HG02678 (cell line): ENCODE measurements at regions not wholly inside any gene's neighbourhood (a gene's known extent, or its start where the extent isn't known, plus 50 kb on each side); places are given as distances from the start of the nearest gene placed in this dataset.
"Not testable (repeated sequence)": the region's sequence is repeated elsewhere in the genome, so short reads cannot be mapped to it uniquely, and the experiment has no call there.

Source experiments
- ATAC-seq: cut with Tn5 transposase; IDR thresholded peaks from one replicate; pipeline ENCODE4 v1.9.1; 2021; ENCODE audit warnings: mild to moderate bottlenecking, moderate library complexity; ENCODE audit not compliant: unreplicated experiment

DNA sequence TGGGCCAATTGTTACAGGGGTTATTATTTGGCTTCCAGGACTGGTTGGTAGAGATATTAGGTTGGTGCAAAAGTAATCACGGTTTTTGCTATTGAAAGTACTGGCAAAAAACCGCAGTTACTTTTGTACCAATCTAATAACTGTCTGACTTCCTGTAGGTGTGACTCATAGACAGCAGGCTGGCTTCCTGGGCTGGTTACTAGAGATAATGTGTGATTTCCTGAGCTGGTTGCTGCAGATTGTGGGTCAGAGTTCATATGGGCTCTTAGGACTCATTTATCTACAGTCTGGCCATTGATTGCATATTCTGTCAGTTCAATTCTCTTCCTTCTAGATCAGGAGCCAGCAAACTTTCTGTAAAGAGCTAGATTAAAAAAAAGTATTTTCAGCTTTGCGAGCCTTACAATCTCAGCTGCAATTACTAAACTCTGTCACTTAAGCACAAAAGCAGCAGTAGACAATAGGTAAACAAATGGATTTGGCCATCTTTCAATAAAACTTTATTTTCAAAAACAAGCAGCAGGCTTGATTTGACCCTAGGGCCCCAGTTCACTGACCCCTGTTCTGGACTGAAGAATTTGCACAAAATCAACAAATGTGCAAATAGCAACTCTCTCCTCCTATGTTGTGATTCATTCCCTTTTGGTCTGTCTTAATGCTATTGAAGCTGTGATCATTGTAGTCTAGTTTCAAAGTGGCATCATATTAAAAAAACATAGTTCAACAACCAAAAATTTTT, 50.8 kb upstream of the BOD1L1 start:
- ATAC-seq: no peak

DNA sequence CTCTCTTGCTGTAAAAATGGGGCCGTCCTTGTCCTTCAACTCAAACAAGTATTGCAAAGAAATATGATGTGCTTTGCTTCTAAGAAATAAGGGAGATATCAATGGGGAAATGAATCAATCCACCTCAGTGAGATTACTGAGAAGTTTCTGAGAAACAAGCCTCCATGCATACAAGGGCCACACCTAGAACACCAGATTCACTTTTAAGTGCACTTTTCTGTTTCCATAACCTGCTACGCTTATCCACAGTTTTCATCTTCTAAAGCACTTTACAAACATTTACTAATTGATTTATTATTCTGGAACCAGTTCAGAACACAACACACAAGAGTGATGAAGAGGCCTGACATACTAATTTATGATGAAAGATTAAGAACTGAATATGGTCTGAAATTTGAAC, 54.0 kb upstream of the BOD1L1 start:
- no peak for ATAC-seq

- ATAC-seq: no peak
Observed at GRCh38 chr4:13694256-13694655, 66.7 kb upstream of the BOD1L1 start.

DNA sequence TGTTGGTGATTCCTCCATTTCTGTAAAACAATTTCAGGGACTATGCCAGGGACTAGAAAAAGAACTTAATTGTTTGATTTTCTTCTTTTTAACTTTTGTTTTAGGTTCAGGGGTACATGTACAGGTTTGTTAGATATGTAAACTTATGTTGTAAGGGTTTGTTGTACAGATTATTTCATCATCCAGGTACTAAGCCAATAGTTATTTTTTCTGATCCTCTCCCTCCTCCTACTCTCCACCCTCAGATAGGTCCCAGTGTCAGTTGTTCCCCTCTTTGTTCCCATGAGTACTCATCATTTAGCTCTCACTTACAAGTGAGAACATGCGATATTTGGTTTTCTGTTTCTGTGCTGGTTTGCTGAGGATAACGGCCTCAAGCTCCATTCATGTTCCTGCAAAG, 70.8 kb upstream of the BOD1L1 start:
- no peak for ATAC-seq

DNA sequence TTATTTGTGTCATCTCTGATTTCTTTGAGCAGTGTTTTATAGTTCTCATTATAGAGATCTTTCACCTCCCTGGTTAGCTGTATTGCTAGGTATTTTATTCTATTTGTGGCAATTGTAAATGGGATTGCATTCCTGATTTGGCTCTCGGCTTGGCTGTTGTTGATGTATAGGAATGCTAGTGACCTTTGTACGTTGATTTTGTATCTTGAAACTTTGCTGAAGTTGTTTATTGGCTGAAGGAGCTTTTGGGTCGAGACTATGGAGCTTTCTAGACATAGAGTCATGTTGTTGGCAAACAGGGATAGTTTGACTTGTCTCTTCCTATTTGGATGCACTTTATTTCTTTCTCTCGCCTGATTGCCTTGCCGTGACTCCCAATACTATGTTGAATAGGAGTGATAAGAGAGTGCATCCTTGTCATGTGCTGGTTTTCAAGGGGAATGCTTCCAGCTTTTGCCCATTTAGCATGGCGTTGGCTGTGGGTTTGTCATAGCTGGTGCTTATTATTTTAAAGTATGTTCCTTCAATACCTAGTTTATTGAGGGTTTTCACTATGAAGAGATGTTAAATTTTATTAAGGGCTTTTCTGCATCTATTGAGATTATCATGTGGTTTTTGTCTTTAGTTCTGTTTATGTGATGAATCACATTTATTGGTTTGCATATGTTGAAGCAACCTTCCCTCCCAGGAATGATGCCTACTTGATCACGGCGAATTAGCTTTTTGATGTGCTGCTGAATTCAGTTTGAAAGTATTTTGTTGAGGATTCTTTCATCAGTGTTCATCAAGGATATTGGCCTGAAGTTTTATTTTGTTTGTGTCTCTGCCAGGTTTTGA, 72.7 kb upstream of the BOD1L1 start:
- ATAC-seq: no peak

DNA sequence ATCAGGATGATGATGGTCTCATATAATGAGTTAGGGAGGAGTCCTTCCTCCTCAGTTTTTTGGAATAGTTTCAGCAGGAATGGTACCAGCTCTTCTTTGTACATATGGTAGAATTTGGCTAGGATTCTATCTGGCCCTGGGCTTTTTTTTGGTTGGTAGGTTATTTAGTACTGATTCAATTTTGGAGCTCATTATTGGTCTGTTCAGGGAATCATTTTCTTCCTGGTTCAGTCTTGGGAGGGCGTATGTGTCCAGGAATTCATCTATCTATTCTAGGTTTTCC, 73.3 kb upstream of the BOD1L1 start:
- ATAC-seq: not testable (repeated sequence)

DNA sequence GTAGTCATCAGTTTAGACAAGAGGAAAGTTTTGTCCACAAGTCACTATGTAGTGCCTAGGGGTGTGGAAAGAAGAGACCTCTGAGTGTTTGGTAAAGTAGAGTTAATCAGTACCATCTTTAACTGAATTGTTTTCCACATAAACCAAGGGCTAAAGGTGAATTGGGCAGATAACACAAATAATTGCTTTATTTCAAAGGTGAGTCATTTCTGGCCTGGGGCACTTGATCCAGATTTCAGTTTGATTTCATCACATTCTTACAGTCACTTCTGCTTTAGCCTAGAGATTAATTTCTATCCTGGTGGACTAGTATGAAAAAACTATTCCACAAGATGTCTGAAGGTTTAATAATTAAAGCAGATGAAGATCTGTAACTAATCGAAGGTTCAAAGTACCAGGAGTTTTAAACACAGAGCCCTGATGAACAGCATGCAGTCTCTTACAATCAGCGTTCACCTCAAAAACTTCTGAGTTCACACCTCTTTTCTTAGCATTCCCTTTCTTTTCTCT, 74.5 kb upstream of the BOD1L1 start:
- ATAC-seq: no peak

DNA sequence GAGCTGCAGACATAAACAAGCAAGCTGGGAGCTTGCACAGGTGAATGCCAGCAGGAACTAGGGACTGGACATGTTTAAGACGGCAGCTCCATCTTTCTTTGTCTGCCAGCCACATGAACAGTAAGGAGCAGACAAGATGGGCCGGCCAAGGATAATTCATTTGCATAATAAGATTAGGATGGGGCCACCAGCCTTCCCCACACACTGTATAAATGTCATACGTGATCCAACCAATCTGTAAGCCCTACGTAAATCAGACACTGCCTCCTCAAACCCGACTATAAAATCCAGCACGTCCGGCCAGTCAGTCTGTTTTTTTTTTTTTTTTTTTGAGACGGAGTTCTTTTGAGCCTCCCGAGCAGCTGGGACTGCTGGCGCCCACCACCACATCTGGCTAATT, 75.6 kb upstream of the BOD1L1 start:
- ATAC-seq: no peak

- ATAC-seq: no peak
Observed at GRCh38 chr4:13704035-13704434, 76.5 kb upstream of the BOD1L1 start.

DNA sequence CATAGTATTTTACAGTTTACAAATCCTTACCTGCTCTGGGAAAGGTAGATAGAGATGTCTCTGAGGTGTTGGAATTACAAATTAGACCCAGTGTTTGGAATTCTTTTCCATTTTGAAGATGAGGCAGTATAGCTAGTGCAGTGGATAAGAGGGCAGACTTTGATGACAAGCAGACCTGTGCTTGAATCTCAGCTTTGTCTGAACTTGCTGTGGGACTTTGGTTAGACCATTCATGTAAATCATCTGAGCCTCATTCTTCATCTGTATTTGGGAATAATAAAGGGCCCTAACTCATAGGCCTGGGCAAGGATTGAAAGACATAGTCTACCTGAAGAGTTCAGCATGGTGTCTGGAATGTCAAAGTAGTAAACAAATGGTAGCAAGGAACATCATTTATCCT, 77.2 kb upstream of the BOD1L1 start:
- no peak for ATAC-seq

DNA sequence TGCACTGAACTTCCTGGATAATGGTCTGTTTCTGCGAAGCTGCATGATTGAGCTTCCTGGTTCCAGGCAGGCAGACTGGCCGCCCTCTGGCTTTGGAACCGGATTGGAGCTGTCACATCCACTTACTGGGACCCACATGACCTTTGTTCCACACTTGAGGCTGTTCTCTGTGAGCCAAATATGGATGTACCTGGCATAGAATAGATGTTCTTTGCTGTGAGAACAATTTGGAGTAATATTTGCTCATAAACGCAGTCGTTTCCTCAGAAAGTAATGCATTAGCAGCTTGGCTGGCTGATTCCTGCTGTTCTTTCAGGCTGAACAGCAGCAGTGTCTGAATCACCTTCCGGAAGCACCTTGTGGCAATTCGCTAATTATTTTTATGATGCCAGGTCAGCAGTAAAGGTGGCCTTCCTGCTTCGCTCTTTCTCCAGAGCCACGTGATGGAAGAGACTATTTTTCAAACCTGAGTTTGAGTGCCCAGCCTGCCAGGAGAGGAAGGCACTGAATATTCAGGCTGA, 78.1 kb upstream of the BOD1L1 start:
- ATAC-seq: no peak

DNA sequence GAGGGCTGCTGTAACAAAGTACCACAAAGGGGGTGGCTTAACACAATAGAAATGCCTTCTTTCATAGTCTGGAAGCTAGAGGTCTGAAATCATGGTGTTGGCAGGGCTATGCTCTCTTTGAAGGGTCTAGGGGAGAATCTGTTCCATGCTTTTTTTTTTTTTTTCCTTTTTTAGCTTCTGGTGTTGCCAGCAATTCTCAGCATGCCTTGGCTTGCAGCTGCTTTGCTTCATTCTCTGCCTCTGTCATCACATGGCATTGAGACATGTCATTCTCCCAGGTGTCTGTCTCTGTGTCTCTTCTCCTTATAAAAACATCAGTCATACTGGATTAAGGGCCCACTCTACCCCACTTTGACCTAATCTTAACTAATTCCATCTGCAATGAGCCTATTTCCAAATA, 78.6 kb upstream of the BOD1L1 start:
- no peak for ATAC-seq

DNA sequence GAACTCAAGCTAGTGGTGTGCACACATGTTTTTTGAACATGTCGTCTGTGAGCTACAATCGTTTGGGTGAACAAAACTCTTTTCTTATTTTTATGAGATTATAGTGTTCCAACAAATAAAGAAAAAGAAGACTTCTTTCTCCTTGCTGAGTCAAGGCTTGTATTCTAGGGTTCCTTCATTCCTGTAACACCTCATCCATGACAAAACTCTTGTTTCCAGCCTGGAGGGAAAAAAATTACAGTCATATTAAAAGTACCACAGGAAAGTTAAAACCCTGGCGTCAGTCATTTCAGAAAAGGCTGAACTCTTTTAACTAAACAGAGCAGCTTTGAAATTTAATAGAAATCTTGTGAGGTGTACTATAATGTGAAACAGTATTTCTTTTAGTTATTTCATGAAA, 79.2 kb upstream of the BOD1L1 start:
- no peak for ATAC-seq

DNA sequence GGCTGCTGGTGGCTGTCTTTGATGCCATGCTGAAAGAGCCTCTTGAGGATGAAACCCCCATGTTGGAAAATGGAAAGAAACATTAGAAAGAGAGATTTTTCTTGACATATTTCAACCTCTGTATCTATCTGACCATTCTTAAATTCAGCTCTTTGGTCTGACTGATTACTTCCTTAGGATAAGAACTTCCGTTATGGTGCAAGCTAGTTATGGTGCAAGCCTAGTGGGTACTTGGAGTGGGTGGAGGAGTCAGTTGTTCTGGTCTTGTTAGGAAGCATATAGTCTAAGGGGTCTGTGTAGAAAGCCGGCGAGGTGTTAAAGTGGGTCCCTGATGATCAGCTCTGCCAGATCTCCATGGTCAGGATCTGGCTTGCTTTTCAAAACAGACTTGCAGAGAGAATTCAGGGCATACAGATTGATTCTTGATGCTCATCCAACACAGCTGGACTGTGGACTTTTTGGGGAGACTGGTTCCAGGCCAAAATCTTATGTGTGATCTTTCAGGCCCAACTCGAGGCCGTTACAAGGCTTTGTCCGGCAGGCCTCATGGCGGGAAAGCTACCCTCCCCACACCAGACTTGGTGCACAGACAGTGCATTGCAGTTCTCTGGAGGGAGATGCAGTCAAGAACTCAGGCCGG, 82.8 kb upstream of the BOD1L1 start:
- ATAC-seq: no peak

DNA sequence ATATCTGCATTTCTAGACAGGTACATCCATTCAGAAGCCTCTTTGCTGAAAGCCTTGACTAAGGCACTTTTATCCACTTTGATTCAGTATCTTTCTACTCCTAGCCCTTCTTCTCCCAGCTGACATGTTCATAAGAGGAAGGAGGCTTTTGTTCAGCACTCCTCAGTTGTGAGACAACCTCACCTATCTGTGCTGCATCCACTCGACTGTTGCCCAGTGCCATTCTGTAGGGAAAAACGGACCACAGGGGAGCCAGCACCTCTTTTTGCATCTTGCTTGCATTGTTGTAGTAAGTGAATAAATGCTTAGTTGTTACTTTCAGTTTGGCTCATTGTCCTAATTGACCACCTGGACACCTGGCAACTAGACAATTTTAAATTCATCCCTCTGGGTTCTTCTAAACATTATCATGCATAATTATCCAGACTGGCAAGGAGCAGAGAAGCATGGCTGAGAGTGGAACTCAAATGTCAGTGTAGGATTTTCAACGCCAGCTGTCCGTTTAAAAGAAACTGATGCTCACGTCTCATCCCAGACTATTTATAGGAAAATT, 83.8 kb upstream of the BOD1L1 start:
- ATAC-seq: no peak

GRCh38 chr4:13721894-13722293, 94.4 kb upstream of the BOD1L1 start:
- ATAC-seq: no peak

DNA sequence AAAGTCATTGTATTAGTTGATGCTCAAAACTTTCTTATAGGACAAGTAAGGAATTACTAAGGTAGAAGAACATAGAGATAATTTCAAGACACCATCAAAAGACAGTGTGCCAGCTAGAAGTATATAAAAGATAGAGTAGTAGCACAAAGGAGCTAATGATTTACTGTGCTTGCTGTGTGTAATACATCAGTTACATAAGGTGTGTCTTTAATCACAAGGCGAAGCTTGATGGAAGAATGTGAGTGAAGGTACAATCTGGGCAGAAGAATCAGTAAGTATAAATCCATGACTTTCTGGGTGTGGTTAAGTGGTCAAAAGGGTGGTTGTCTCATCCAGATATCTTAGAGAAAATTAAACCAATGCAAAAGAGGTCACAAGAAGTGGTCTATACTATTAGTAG, 95.1 kb upstream of the BOD1L1 start:
- ATAC-seq: no peak

DNA sequence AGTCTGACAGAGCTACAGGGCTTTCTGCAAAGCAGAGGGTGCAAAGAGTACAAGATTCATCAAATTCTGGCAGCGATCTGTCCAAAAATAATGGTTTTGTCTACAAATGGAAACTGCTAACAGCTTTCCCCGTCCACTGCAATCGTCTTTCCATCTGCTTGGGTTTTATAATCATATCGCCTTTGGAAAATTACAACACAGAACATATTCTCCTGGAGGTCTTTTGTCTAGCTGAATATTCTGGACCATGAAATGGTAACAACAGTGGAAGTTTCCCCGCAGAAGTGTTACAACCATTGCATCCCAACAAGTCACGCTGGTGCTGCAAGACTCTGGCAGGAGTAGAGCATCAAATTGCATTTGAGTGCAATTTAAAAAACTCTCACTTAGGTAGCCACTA, 101.2 kb upstream of the BOD1L1 start:
- ATAC-seq: no peak

DNA sequence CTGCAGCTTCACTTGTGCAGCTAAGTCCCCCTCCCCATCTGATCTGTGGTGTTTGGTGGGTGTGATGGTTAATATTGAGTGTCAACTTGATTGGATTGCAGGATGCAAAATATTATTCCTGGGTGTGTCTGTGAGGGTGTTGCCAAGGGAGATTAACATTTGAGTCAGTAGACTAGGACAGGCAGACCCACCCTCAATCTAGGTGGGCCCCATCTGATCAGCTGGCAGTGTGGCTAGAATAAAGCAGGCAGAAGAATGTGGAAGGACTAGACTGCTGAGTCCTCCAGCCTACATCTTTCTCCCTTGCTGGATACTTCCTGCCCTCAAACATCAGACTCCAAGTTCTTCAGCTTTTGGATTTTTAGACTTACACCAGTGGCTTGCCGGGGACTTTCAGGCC, 103.5 kb upstream of the BOD1L1 start:
- ATAC-seq: no peak

- no peak for ATAC-seq
Observed at GRCh38 chr4:13733817-13734216, 106.3 kb upstream of the BOD1L1 start.

DNA sequence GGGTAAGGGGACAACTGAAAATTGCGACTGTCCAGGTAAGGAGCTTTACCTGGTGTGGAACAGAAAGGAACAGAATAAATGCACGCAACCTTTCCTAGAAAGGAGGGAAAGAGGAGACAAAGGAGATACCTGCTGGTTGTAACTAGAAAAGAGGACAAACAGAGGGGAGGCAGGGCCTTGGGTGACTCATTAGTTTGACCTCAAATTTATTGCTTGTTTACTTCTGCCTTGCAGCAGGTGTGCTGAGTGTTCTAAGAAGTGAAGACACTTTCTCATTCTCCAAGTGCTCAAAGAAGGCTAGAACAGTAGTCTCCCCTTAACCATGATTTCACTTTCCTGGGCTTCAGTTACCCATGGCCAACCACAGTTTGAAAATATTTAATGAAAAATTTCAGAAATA, 123.1 kb upstream of the BOD1L1 start:
- ATAC-seq: no peak
